Endothelial cell of umbilical vein (primary cell): ENCODE measurements at regions not wholly inside any gene's neighbourhood (a gene's known extent, or its start where the extent isn't known, plus 50 kb on each side); places are given as distances from the start of the nearest gene placed in this dataset.

Experiments used
- BruUV-seq: library from RNA; stranded (reverse); fragments of 400-500 nt; replicated peaks from 2 replicates; lab custom pipeline; 2021; lab: Mats Ljungman, UMichigan
- CTCF ChIA-PET: fragments of 300-600, 350-600 bp; sonication (Branson Sonifier 250); formaldehyde crosslinking; loops from one replicate; lab custom pipeline; 2021; ENCODE audit warnings: antibody characterized with exemption, inconsistent platforms; lab: Charles Lee
- POLR2A ChIA-PET: fragments of 300-600, 350-600 bp; sonication (Branson Sonifier 250); formaldehyde crosslinking; loops from one replicate; lab custom pipeline; 2021; ENCODE audit warnings: antibody characterized with exemption, inconsistent platforms; lab: Charles Lee
- DNase-seq: peaks from one replicate; pipeline ENCODE4 v3.0.0-alpha.2; 2011; ENCODE audit warnings: low read depth, low spot score
- FAIRE-seq: peaks from 2 replicates; lab custom pipeline; 2011; peaks lifted over from hg19 to GRCh38; lab: Jason Lieb, UNC
- H2AFZ ChIP-seq: 2 replicates; pipeline ENCODE4 v1.6.0; 2012; ENCODE audit warnings: low read depth, low read length, control low read depth, inconsistent platforms
- H3K27ac ChIP-seq: 2 replicates; pipeline ENCODE4 v1.5.1; 2011; ENCODE audit warnings: low read depth, mild to moderate bottlenecking, control low read depth, low read length, moderate library complexity; ENCODE audit not compliant: insufficient read depth
- H3K27me3 ChIP-seq, 2 experiments: 2 replicates each; pipeline versions ENCODE4 v1.6.0 to v1.6.1; 2011; ENCODE audit warnings: low read length in 2 of 2, mixed read lengths in 1 of 2; ENCODE audit not compliant: control insufficient read depth in 2 of 2, insufficient read depth in 2 of 2
- H3K36me3 ChIP-seq, 2 experiments: 2 replicates in 1 of 2; 3 replicates in 1 of 2; pipeline ENCODE4 v1.5.1; 2011; ENCODE audit warnings: low read length in 2 of 2, mild to moderate bottlenecking in 1 of 2, moderate library complexity in 1 of 2; ENCODE audit not compliant: control insufficient read depth in 2 of 2, insufficient read depth in 2 of 2; ENCODE audit errors: extremely low read depth in 1 of 2
- H3K4me1 ChIP-seq: 3 replicates; pipeline ENCODE4 v1.5.1; 2011; ENCODE audit warnings: mild to moderate bottlenecking, low read length; ENCODE audit not compliant: control insufficient read depth, insufficient read depth; ENCODE audit errors: extremely low read depth
- H3K4me2 ChIP-seq: 2 replicates; pipeline ENCODE4 v1.6.1; 2011; ENCODE audit warnings: low read length, control low read depth, mixed read lengths; ENCODE audit not compliant: insufficient read depth
- H3K4me3 ChIP-seq, 3 experiments: fragments of 200-600 bp in 1 of 3; sonication (generic), shearing (Covaris generic) in 1 of 3; replicated peaks in 1 of 3; 2 replicates each; pipeline ENCODE4 v1.5.1; 2011 to 2016; ENCODE audit warnings: control low read depth in 3 of 3, low read length in 3 of 3, mild to moderate bottlenecking in 2 of 3, inconsistent platforms in 1 of 3, low read depth in 1 of 3, moderate library complexity in 1 of 3; ENCODE audit not compliant: insufficient read depth in 1 of 3
- H3K79me2 ChIP-seq: 2 replicates; pipeline ENCODE4 v1.6.0; 2012; ENCODE audit warnings: low read length, inconsistent platforms; ENCODE audit not compliant: control insufficient read depth, insufficient read depth
- H3K9ac ChIP-seq: replicated peaks from 2 replicates; pipeline ENCODE3; 2011; ENCODE audit warnings: low read length, control low read depth; ENCODE audit not compliant: insufficient read depth; ENCODE audit errors: extremely low read depth
- H3K9me1 ChIP-seq: replicated peaks from 3 replicates; pipeline ENCODE4 v1.6.0; 2011; ENCODE audit warnings: mild to moderate bottlenecking, low read length; ENCODE audit not compliant: control insufficient read depth, insufficient read depth; ENCODE audit errors: extremely low read depth
- H3K9me3 ChIP-seq: replicated peaks from 2 replicates; pipeline ENCODE4 v1.5.1; 2012; ENCODE audit warnings: low read length, inconsistent platforms; ENCODE audit not compliant: control insufficient read depth, insufficient read depth
- H4K20me1 ChIP-seq: replicated peaks from 2 replicates; pipeline ENCODE3; 2011; ENCODE audit warnings: mild to moderate bottlenecking, low read length; ENCODE audit not compliant: control insufficient read depth, insufficient read depth; ENCODE audit errors: extremely low read depth
- CTCF ChIP-seq, 2 donors: IDR thresholded peaks; 1 replicate in 1 of 2; 2 replicates in 1 of 2; pipeline ENCODE4 v1.5.1; 2011; ENCODE audit warnings: low read length in 2 of 2, mild to moderate bottlenecking in 2 of 2, moderate library complexity in 2 of 2, control low read depth in 1 of 2, inconsistent platforms in 1 of 2, low read depth in 1 of 2; ENCODE audit not compliant: insufficient read depth in 1 of 2; ENCODE audit errors: extremely low read depth in 1 of 2
- EZH2 ChIP-seq: IDR thresholded peaks from 2 replicates; pipeline ENCODE4 v1.6.1; 2012; ENCODE audit warnings: borderline replicate concordance, low read depth, mild to moderate bottlenecking, moderate library complexity, low read length, inconsistent platforms; ENCODE audit not compliant: severe bottlenecking
- FOS ChIP-seq: IDR thresholded peaks from 2 replicates; pipeline ENCODE4 v1.6.1; 2011; ENCODE audit warnings: mild to moderate bottlenecking, low read length, moderate library complexity, borderline replicate concordance; ENCODE audit not compliant: insufficient read depth
- GATA2 ChIP-seq: IDR thresholded peaks from 2 replicates; pipeline ENCODE4 v1.7.0; 2011; ENCODE audit warnings: low read depth, mild to moderate bottlenecking, moderate library complexity, mixed read lengths, low read length; ENCODE audit not compliant: insufficient read length, insufficient read depth
- JUN ChIP-seq: IDR thresholded peaks from 2 replicates; pipeline ENCODE4 v1.6.1; 2011; ENCODE audit warnings: borderline replicate concordance, low read depth; ENCODE audit not compliant: insufficient read length, insufficient read depth
- MAX ChIP-seq: IDR thresholded peaks from 2 replicates; pipeline ENCODE4 v1.6.1; 2011; ENCODE audit not compliant: insufficient read depth, insufficient read length
- MYC ChIP-seq: IDR thresholded peaks from one replicate; pipeline ENCODE4 v1.6.1; 2011; ENCODE audit warnings: mild to moderate bottlenecking, low read depth, low read length
- POLR2A ChIP-seq: IDR thresholded peaks from 2 replicates; pipeline ENCODE4 v1.6.1; 2012; ENCODE audit warnings: low read depth, mild to moderate bottlenecking, control low read depth, low read length
- POLR2AphosphoS5 ChIP-seq: IDR thresholded peaks from 2 replicates; pipeline ENCODE4 v1.6.1; 2012; ENCODE audit warnings: low read depth, mild to moderate bottlenecking, control low read depth, low read length, moderate library complexity; ENCODE audit not compliant: insufficient read depth
- dilution Hi-C: fragments of 300-500 bp; cut with MboI; formaldehyde crosslinking; loops from one replicate; pipeline ENCODE4 v1.15.0; 2019; ENCODE audit warnings: low sequenced_read_pairs; ENCODE audit not compliant: extremely low pct_ligation_motif_present
- intact Hi-C: fragments of 100-400 bp; cut with micrococcal nuclease; formaldehyde crosslinking; loops from one replicate; pipeline ENCODE4 v1.10.0; 2022

- H3K9me1 ChIP-seq = no peaks in the 10 kb centered on the region
- H3K36me3 ChIP-seq = no peaks in the 10 kb centered on the region
- H3K4me1 ChIP-seq = no peaks in the 10 kb centered on the region
- no peak overlapping the region for H3K27ac ChIP-seq
- intact Hi-C loops = no loop called here
- no peaks in the 10 kb centered on the region for H3K27me3 ChIP-seq
- no TSS peak for BruUV-seq
- dilution Hi-C loops = no loop called here
- peaks cover 6% of the 10 kb centered on the region for H3K9me3 ChIP-seq
- DNase-seq = no peak
- no peak overlapping the region for H2AFZ ChIP-seq
- TF ChIP-seq POLR2AphosphoS5 (no peak), EZH2 (no peak), FOS (no peak), GATA2 (no peak), CTCF (IDR thresholded peaks at IDR 0.05; ENCODE audit: extremely low read depth in 1 of 2, insufficient read depth in 1 of 2, low read depth in 1 of 2, low read length in 2 of 2) (no peak), MAX (no peak), JUN (no peak), MYC (no peak), POLR2A (no peak)
- H3K79me2 ChIP-seq = no peaks in the 10 kb centered on the region
- ChIA-PET CTCF (no interaction called here), POLR2A (no interaction called here)
- FAIRE-seq = no peak
- no peak overlapping the region for H3K4me3 ChIP-seq
- H3K9ac ChIP-seq = no peak overlapping the region
- no peaks in the 10 kb centered on the region for H4K20me1 ChIP-seq
- H3K4me2 ChIP-seq = no peak overlapping the region
These were observed 407.6 kb upstream of the PFKP start for GRCh38 chr10:2659660-2660209.
